Ovary (tissue), 3 donors: ENCODE measurements at regions not wholly inside any gene's neighbourhood (a gene's known extent, or its start where the extent isn't known, plus 50 kb on each side); places are given as distances from the start of the nearest gene placed in this dataset.

Source experiments
- EP300 ChIP-seq: sonication (generic); formaldehyde crosslinking; IDR thresholded peaks from one replicate; pipeline ENCODE4 v1.6.1; 2017; ENCODE audit warnings: antibody characterized with exemption
- POLR2A ChIP-seq: fragments of 450-650 bp; IDR thresholded peaks from one replicate; pipeline ENCODE4 v1.6.1; 2017; ENCODE audit warnings: antibody characterized with exemption, mild to moderate bottlenecking, moderate library complexity
- TF ChIP-seq, protein P1 (sequence below), 3 donors: fragments of 450-650 bp in 2 of 3; fragments of 200-600 bp in 1 of 3; IDR thresholded peaks; one replicate each; pipeline versions ENCODE4 v1.5.1 to v1.8.0; 2016 to 2022; ENCODE audit warnings: antibody characterized with exemption in 3 of 3, mild to moderate bottlenecking in 1 of 3
- donor health status: DM: no; HTN: no; CAD: no.

DNA sequence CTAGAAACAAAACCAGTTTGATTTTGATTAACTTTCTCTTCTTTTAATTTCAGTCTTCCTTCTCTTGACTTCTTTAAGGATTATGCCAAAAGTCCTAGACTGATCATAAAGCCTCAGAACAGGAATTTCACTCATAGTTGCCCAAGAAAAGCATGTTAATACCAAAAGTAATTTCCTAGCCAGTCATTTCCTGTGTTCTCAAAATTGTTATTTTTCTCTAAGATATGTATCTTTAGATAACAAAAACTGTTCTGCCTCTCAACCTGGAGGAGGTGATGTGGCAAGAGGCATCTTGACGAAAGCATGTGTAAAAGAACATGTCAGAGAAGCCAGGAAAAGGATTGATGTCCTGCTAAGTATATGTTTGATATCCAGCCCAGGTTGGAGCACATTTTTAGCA is 78.0 kb upstream of the IPO9 start:
- TF ChIP-seq, protein P1, sequence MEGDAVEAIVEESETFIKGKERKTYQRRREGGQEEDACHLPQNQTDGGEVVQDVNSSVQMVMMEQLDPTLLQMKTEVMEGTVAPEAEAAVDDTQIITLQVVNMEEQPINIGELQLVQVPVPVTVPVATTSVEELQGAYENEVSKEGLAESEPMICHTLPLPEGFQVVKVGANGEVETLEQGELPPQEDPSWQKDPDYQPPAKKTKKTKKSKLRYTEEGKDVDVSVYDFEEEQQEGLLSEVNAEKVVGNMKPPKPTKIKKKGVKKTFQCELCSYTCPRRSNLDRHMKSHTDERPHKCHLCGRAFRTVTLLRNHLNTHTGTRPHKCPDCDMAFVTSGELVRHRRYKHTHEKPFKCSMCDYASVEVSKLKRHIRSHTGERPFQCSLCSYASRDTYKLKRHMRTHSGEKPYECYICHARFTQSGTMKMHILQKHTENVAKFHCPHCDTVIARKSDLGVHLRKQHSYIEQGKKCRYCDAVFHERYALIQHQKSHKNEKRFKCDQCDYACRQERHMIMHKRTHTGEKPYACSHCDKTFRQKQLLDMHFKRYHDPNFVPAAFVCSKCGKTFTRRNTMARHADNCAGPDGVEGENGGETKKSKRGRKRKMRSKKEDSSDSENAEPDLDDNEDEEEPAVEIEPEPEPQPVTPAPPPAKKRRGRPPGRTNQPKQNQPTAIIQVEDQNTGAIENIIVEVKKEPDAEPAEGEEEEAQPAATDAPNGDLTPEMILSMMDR (IDR thresholded peaks at IDR 0.05): no peak
- TF ChIP-seq POLR2A: no peak
- TF ChIP-seq EP300: no peak
